OCI-LY7 (cell line): ENCODE measurements at regions not wholly inside any gene's neighbourhood (a gene's known extent, or its start where the extent isn't known, plus 50 kb on each side); places are given as distances from the start of the nearest gene placed in this dataset.
"Not testable (repeated sequence)": the region's sequence is repeated elsewhere in the genome, so short reads cannot be mapped to it uniquely, and the experiment has no call there.

ENCODE experiments used
- BruUV-seq: library from RNA; stranded (reverse); fragments of 400-500 nt; replicated peaks from 2 replicates; lab custom pipeline; 2021; lab: Mats Ljungman, UMichigan
- CTCF ChIA-PET: fragments of 300-600 bp; sonication (Branson Sonifier 250); formaldehyde crosslinking; loops from one replicate; lab custom pipeline; 2022; ENCODE audit warnings: antibody characterized with exemption; ENCODE audit not compliant: unreplicated experiment; lab: Charles Lee
- POLR2A ChIA-PET: fragments of 300-600 bp; sonication (Branson Sonifier 250); formaldehyde crosslinking; loops from one replicate; lab custom pipeline; 2022; ENCODE audit warnings: antibody characterized with exemption; lab: Charles Lee
- DNase-seq: peaks from one replicate; pipeline ENCODE4 v3.0.0-alpha.2; 2015; ENCODE audit warnings: low spot score
- H2AFZ ChIP-seq: fragments of 200-600 bp; sonication (generic), shearing (Covaris generic); 2 replicates; pipeline ENCODE4 v1.6.1; 2014; ENCODE audit warnings: mild to moderate bottlenecking, antibody characterized with exemption, low read length, moderate library complexity
- H3K27ac ChIP-seq: fragments of 200-600 bp; sonication (generic); 2 replicates; pipeline ENCODE4 v1.5.1; 2014; ENCODE audit warnings: mixed run types, low read depth, mild to moderate bottlenecking, moderate library complexity, low read length, inconsistent platforms; ENCODE audit not compliant: poor library complexity, severe bottlenecking
- H3K36me3 ChIP-seq: fragments of 200-600 bp; sonication (generic); 2 replicates; pipeline ENCODE4 v1.6.1; 2014; ENCODE audit warnings: mild to moderate bottlenecking, antibody characterized with exemption, low read length, moderate library complexity, mixed read lengths; ENCODE audit not compliant: insufficient read depth
- H3K4me1 ChIP-seq: fragments of 200-600 bp; sonication (generic); 2 replicates; pipeline ENCODE4 v1.5.1; 2014; ENCODE audit warnings: mild to moderate bottlenecking, low read length; ENCODE audit not compliant: insufficient read depth, poor library complexity, severe bottlenecking
- H3K4me2 ChIP-seq: fragments of 200-600 bp; sonication (generic); 2 replicates; pipeline ENCODE4 v1.6.1; 2014; ENCODE audit warnings: mild to moderate bottlenecking, low read length
- H3K4me3 ChIP-seq: fragments of 200-600 bp; sonication (generic); 2 replicates; pipeline ENCODE4 v1.5.1; 2014; ENCODE audit warnings: mild to moderate bottlenecking, low read depth, low read length; ENCODE audit not compliant: poor library complexity, severe bottlenecking
- H3K79me2 ChIP-seq: fragments of 200-600 bp; sonication (generic); 2 replicates; pipeline ENCODE4 v1.6.1; 2016; ENCODE audit warnings: low read depth, mild to moderate bottlenecking, low read length, moderate library complexity, mixed read lengths; ENCODE audit not compliant: insufficient read depth
- H3K9me2 ChIP-seq: fragments of 200-600 bp; sonication (generic); 2 replicates; pipeline ENCODE4 v1.6.1; 2016; ENCODE audit warnings: mild to moderate bottlenecking, low read length, mixed read lengths; ENCODE audit not compliant: insufficient read depth
- H3K9me3 ChIP-seq: fragments of 200-600 bp; sonication (generic); 2 replicates; pipeline ENCODE4 v1.6.1; 2014; ENCODE audit warnings: mild to moderate bottlenecking, mixed run types, low read length, mixed read lengths
- H4K20me1 ChIP-seq: fragments of 200-600 bp; sonication (generic); 2 replicates; pipeline ENCODE4 v1.6.1; 2014; ENCODE audit warnings: mild to moderate bottlenecking, antibody characterized with exemption, low read length, moderate library complexity, mixed read lengths; ENCODE audit not compliant: insufficient read depth
- EZH2phosphoT487 ChIP-seq: fragments of 200-600 bp; sonication (generic); IDR thresholded peaks from 2 replicates; pipeline ENCODE4 v1.6.1; 2018; ENCODE audit warnings: low read depth, borderline replicate concordance, mild to moderate bottlenecking, mixed run types, antibody characterized with exemption, low read length, moderate library complexity, mixed read lengths
- intact Hi-C: fragments of 100-400 bp; cut with micrococcal nuclease; formaldehyde crosslinking; loops from one replicate; pipeline ENCODE4 v1.10.0; 2022; ENCODE audit not compliant: unreplicated experiment
- TF ChIP-seq, protein P1 (sequence below): fragments of 200-600 bp; sonication (generic); conservative IDR thresholded peaks from 2 replicates; pipeline ENCODE4 v1.5.1; 2014; ENCODE audit warnings: mild to moderate bottlenecking, antibody characterized with exemption, low read length, moderate library complexity, mixed read lengths

DNA sequence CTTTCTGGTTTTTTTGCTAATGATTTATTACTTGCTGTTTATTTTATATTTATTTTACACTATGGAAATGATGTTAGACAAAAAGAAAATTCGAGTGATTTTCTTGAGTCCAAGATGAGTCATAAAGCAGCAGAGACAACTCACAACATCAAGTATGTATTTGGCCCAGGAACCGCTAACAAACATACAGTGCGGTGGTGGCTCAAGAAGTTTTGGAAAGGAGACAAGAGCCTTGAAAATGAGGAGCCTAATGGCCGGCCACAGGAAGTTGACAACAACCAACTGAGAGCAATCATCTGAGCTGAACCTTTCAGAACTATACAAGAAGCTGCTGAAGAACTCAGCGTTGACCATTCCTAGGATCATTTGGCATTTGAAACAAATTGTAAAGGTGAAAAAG is 594.1 kb downstream of the SATB2 start:
- H3K4me3 ChIP-seq, result no peak overlapping the region
- peaks cover 11% of the 10 kb centered on the region; the same call in 1 of the 2 replicates for H3K9me3 ChIP-seq
- H3K4me2 ChIP-seq, result no peak overlapping the region
- DNase-seq, result no peak
- no peaks in the 10 kb centered on the region for H3K9me2 ChIP-seq
- no peaks in the 10 kb centered on the region for H4K20me1 ChIP-seq
- BruUV-seq, result no TSS peak
- H3K79me2 ChIP-seq, result no peaks in the 10 kb centered on the region
- H3K36me3 ChIP-seq, result no peaks in the 10 kb centered on the region; the same call in 1 of the 2 replicates
- CTCF ChIA-PET, result no interaction called here
- no peak overlapping the region for H3K27ac ChIP-seq
- POLR2A ChIA-PET, result interaction anchor here (1.4 kb wide), 1 partner anchor 17 kb away, joined by 4 read pairs; no protein-coding TSS in a partner anchor
- no peaks in the 10 kb centered on the region for H3K4me1 ChIP-seq
- peak overlapping the region; percentile 49; the same call in 1 of the 2 replicates for H2AFZ ChIP-seq
- intact Hi-C loops, result no loop called here
- TF ChIP-seq, protein P1, sequence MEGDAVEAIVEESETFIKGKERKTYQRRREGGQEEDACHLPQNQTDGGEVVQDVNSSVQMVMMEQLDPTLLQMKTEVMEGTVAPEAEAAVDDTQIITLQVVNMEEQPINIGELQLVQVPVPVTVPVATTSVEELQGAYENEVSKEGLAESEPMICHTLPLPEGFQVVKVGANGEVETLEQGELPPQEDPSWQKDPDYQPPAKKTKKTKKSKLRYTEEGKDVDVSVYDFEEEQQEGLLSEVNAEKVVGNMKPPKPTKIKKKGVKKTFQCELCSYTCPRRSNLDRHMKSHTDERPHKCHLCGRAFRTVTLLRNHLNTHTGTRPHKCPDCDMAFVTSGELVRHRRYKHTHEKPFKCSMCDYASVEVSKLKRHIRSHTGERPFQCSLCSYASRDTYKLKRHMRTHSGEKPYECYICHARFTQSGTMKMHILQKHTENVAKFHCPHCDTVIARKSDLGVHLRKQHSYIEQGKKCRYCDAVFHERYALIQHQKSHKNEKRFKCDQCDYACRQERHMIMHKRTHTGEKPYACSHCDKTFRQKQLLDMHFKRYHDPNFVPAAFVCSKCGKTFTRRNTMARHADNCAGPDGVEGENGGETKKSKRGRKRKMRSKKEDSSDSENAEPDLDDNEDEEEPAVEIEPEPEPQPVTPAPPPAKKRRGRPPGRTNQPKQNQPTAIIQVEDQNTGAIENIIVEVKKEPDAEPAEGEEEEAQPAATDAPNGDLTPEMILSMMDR, result no peak
- TF ChIP-seq EZH2phosphoT487, result no peak

DNA sequence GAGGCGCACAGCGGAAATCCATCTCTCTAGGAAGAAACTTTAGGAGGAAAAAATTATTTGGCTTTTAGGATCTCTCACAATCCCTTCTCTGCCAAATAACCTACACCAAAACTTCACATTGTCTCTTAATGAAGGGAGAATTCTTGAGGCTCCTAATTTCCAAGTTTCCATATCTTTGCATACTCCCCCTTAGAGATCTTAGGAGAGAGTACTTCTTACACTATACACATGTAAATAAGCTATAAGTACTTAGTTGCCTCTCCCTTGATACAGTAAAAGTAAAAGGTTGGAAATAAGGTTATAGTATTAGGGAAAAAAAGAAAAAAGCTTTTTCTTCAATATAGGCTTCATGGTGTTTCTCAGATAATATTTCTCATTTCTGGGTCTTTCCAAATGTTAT is 596.7 kb downstream of the SATB2 start:
- DNase-seq, result no peak
- no peaks in the 10 kb centered on the region for H3K9me2 ChIP-seq
- intact Hi-C loops, result no loop called here
- no peak overlapping the region for H3K4me3 ChIP-seq
- ChIA-PET POLR2A (no interaction called here), CTCF (no interaction called here)
- no peaks in the 10 kb centered on the region for H3K4me1 ChIP-seq
- no peak overlapping the region for H3K27ac ChIP-seq
- no TSS peak for BruUV-seq
- H3K9me3 ChIP-seq, result peaks cover 26% of the 10 kb centered on the region
- H4K20me1 ChIP-seq, result no peaks in the 10 kb centered on the region
- no peak overlapping the region for H3K4me2 ChIP-seq
- H3K36me3 ChIP-seq, result no peaks in the 10 kb centered on the region; the same call in 1 of the 2 replicates
- H3K79me2 ChIP-seq, result no peaks in the 10 kb centered on the region
- TF ChIP-seq EZH2phosphoT487, result no peak
- TF ChIP-seq, protein P1, result no peak
- H2AFZ ChIP-seq, result no peak overlapping the region

DNA sequence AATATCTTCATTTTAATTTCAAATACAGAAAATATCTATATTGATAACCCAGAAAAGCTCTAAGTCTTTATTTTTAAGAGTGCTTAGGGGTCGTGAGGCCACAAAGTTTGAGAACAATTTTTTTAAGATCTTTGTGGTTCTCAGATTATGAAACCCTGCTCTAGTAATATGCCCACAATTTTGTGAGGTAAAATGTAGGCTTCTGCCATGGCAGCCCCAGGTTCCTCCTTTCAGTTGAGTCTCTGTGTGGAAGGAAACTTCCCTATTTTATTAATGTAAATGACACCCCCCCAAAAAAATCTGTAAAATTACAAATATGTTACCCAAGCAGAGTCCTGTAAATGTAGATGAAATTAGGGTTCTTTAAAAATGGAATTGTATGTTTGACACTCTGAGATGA is 600.5 kb downstream of the SATB2 start:
- CTCF ChIA-PET, result no interaction called here

DNA sequence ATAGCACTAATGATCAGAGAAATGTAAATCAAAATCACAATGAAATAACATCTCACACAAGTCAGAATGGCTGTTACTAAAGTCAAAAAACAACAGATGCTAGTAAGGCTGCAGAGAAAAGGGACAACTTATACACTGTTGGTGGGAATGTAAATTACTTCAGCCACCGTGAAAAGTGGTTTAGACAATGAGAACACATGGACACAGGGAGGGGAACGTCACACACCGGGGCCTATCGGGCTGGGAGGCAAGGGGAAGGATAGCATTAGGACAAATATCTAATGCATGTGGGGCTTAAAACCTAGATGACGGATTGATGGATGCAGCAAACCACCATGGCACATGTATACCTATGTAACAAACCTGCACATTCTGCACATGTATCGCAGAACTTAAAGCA is 602.0 kb downstream of the SATB2 start:
- BruUV-seq, H3K79me2 ChIP-seq, intact Hi-C loops, DNase-seq, H3K27ac ChIP-seq, H3K4me1 ChIP-seq, CTCF ChIA-PET, H3K36me3 ChIP-seq, H4K20me1 ChIP-seq, H3K9me2 ChIP-seq, H2AFZ ChIP-seq, H3K4me2 ChIP-seq, H3K4me3 ChIP-seq: not testable (repeated sequence)
- H3K9me3 ChIP-seq, result peaks cover 26% of the 10 kb centered on the region
- POLR2A ChIA-PET, result interaction anchor here (0.9 kb wide), 1 partner anchor 10 kb away, joined by 3 read pairs; no protein-coding TSS in a partner anchor

More for the DNA sequence above, 600.5 kb downstream of the SATB2 start:
- intact Hi-C loops, result no loop called here
- Histone ChIP-seq H2AFZ (no peak overlapping the region), H3K9me2 (no peaks in the 10 kb centered on the region), H3K27ac (no peak overlapping the region), H3K4me1 (no peaks in the 10 kb centered on the region), H4K20me1 (no peaks in the 10 kb centered on the region), H3K36me3 (no peaks in the 10 kb centered on the region; the same call in 1 of the 2 replicates), H3K9me3 (peaks cover 26% of the 10 kb centered on the region), H3K4me3 (no peak overlapping the region), H3K79me2 (no peaks in the 10 kb centered on the region), H3K4me2 (no peak overlapping the region)
- DNase-seq, result no peak
- BruUV-seq, result no TSS peak
- TF ChIP-seq EZH2phosphoT487, result no peak
- TF ChIP-seq, protein P1, result no peak
- POLR2A ChIA-PET, result no interaction called here
